ENCODE measurements at regions not wholly inside any gene's neighbourhood (a gene's known extent, or its start where the extent isn't known, plus 50 kb on each side); places are given as distances from the start of the nearest gene placed in this dataset.

GRCh38 chr18:42211201-42211600 is 256.2 kb downstream of the PIK3C3 start:
- Histone ChIP-seq H4K20me1 (ENCODE audit: insufficient read depth) (no peaks in the 10 kb centered on the region), H3K9me2 (ENCODE audit: insufficient read depth) (no peaks in the 10 kb centered on the region), H3F3A (ENCODE audit: insufficient read depth, low read depth) (no peaks in the 10 kb centered on the region), H3K79me2 (ENCODE audit: low read depth) (no peaks in the 10 kb centered on the region), H3K9me3 (ENCODE audit: insufficient read depth, low read depth) (no peaks in the 10 kb centered on the region), H3K36me3 (ENCODE audit: low read depth) (no peaks in the 10 kb centered on the region), H3K27ac (no peak overlapping the region), H3K4me3 (no peak overlapping the region), H2AFZ (no peak overlapping the region), H3K4me2 (no peak overlapping the region), H3K4me1 (replicated peaks; ENCODE audit: insufficient read depth) (no peaks in the 10 kb centered on the region), H3K27me3 (ENCODE audit: insufficient read depth, low read depth) (no peaks in the 10 kb centered on the region)
- BruUV-seq (replicated peaks), result no TSS peak
- CTCF ChIA-PET, result no interaction called here
- TF ChIP-seq, protein P1, sequence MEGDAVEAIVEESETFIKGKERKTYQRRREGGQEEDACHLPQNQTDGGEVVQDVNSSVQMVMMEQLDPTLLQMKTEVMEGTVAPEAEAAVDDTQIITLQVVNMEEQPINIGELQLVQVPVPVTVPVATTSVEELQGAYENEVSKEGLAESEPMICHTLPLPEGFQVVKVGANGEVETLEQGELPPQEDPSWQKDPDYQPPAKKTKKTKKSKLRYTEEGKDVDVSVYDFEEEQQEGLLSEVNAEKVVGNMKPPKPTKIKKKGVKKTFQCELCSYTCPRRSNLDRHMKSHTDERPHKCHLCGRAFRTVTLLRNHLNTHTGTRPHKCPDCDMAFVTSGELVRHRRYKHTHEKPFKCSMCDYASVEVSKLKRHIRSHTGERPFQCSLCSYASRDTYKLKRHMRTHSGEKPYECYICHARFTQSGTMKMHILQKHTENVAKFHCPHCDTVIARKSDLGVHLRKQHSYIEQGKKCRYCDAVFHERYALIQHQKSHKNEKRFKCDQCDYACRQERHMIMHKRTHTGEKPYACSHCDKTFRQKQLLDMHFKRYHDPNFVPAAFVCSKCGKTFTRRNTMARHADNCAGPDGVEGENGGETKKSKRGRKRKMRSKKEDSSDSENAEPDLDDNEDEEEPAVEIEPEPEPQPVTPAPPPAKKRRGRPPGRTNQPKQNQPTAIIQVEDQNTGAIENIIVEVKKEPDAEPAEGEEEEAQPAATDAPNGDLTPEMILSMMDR (conservative IDR thresholded peaks at IDR 0.05), result no peak
- no peak for TF ChIP-seq EZH2 (IDR thresholded peaks at IDR 0.05; ENCODE audit: low read depth)
- POLR2A ChIA-PET (ENCODE audit: unreplicated experiment), result no interaction called here
- DNase-seq, result no peak
- intact Hi-C loops (cut with micrococcal nuclease; ENCODE audit: unreplicated experiment), result no loop called here

DNA sequence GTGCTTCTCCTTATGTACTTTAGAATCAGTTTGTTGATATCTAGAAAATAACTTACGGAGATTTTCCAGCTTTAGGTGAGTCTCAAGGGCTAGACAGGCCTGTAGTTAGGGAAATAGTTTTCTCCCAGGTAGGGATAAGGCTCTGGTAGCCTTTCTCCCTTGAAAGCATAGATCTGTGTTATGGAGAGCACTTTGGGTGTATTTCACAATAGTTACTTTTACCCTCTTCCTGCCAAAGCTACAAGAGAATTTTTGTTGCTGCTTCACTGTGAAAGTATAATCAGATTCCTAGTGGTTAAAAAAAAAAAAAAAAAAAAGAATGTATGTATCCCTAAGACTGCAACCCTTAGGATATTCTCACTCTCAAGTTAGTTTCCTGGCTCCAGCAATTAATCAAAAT is 267.5 kb downstream of the PIK3C3 start:
- H3K27me3 ChIP-seq (ENCODE audit: insufficient read depth, low read depth), result no peaks in the 10 kb centered on the region
- no peaks in the 10 kb centered on the region for H3K36me3 ChIP-seq (ENCODE audit: low read depth)
- no peak overlapping the region for H3K27ac ChIP-seq
- intact Hi-C loops (cut with micrococcal nuclease; ENCODE audit: unreplicated experiment), result no loop called here
- no peak overlapping the region for H3K4me2 ChIP-seq
- no peaks in the 10 kb centered on the region for H3F3A ChIP-seq (ENCODE audit: insufficient read depth, low read depth)
- ChIA-PET POLR2A (ENCODE audit: unreplicated experiment) (no interaction called here), CTCF (no interaction called here)
- no peak overlapping the region for H3K4me3 ChIP-seq
- no peaks in the 10 kb centered on the region for H3K9me3 ChIP-seq (ENCODE audit: insufficient read depth, low read depth)
- H3K9me2 ChIP-seq (ENCODE audit: insufficient read depth), result no peaks in the 10 kb centered on the region
- TF ChIP-seq, protein P1 (conservative IDR thresholded peaks at IDR 0.05), result no peak
- TF ChIP-seq EZH2 (IDR thresholded peaks at IDR 0.05; ENCODE audit: low read depth), result no peak
- BruUV-seq (replicated peaks), result no TSS peak
- H3K79me2 ChIP-seq (ENCODE audit: low read depth), result no peaks in the 10 kb centered on the region
- no peaks in the 10 kb centered on the region for H4K20me1 ChIP-seq (ENCODE audit: insufficient read depth)
- no peak for DNase-seq
- H2AFZ ChIP-seq, result no peak overlapping the region
- no peaks in the 10 kb centered on the region for H3K4me1 ChIP-seq (replicated peaks; ENCODE audit: insufficient read depth)

- TF ChIP-seq, protein P1 (conservative IDR thresholded peaks at IDR 0.05), result no peak
- TF ChIP-seq EZH2 (IDR thresholded peaks at IDR 0.05; ENCODE audit: low read depth), result no peak
- intact Hi-C loops (cut with micrococcal nuclease; ENCODE audit: unreplicated experiment), result no loop called here
Observed at GRCh38 chr18:42228581-42228980, 273.5 kb downstream of the PIK3C3 start.

More at GRCh38 chr18:42228581-42228980, 273.5 kb downstream of the PIK3C3 start:
- no peaks in the 10 kb centered on the region for H3K9me3 ChIP-seq (ENCODE audit: insufficient read depth, low read depth)
- H3K9me2 ChIP-seq (ENCODE audit: insufficient read depth), result no peaks in the 10 kb centered on the region
- POLR2A ChIA-PET (ENCODE audit: unreplicated experiment), result no interaction called here
- no TSS peak for BruUV-seq (replicated peaks)
- no peaks in the 10 kb centered on the region for H3K36me3 ChIP-seq (ENCODE audit: low read depth)
- no peaks in the 10 kb centered on the region for H3K79me2 ChIP-seq (ENCODE audit: low read depth)
- no peak overlapping the region for H3K27ac ChIP-seq
- no peaks in the 10 kb centered on the region for H3K4me1 ChIP-seq (replicated peaks; ENCODE audit: insufficient read depth)
- CTCF ChIA-PET, result no interaction called here
- no peaks in the 10 kb centered on the region for H4K20me1 ChIP-seq (ENCODE audit: insufficient read depth)
- no peaks in the 10 kb centered on the region for H3F3A ChIP-seq (ENCODE audit: insufficient read depth, low read depth)
- DNase-seq, result no peak
- no peak overlapping the region for H3K4me3 ChIP-seq
- H2AFZ ChIP-seq, result no peak overlapping the region
- no peaks in the 10 kb centered on the region for H3K27me3 ChIP-seq (ENCODE audit: insufficient read depth, low read depth)
- no peak overlapping the region for H3K4me2 ChIP-seq
